ENCODE measurements at regions not wholly inside any gene's neighbourhood (a gene's known extent, or its start where the extent isn't known, plus 50 kb on each side); places are given as distances from the start of the nearest gene placed in this dataset.

- TF ChIP-seq KAT7 (CRISPR knock-in tag; IDR thresholded peaks at IDR 0.05; ENCODE audit: borderline replicate concordance), result no peak
- no peak for TF ChIP-seq E2F4 (CRISPR knock-in tag; IDR thresholded peaks at IDR 0.05; ENCODE audit: borderline replicate concordance, low read depth)
- TF ChIP-seq AR (CRISPR knock-in tag; IDR thresholded peaks at IDR 0.05), result no peak
- no peak for TF ChIP-seq ZNF671 (CRISPR knock-in tag; IDR thresholded peaks at IDR 0.05)
- TF ChIP-seq ZNF121 (CRISPR knock-in tag; IDR thresholded peaks at IDR 0.05), result no peak
- no peak for TF ChIP-seq MYBL2 (CRISPR knock-in tag; IDR thresholded peaks at IDR 0.05)
- TF ChIP-seq TEAD1 (CRISPR knock-in tag; IDR thresholded peaks at IDR 0.05), result no peak
- TF ChIP-seq CREB1 (CRISPR knock-in tag; IDR thresholded peaks at IDR 0.05), result no peak
- no peak for TF ChIP-seq NFE2L1 (CRISPR knock-in tag; IDR thresholded peaks at IDR 0.05)
- no peak for TF ChIP-seq E2F1 (CRISPR knock-in tag; IDR thresholded peaks at IDR 0.05)
- no peak for TF ChIP-seq STAT6 (CRISPR knock-in tag; conservative IDR thresholded peaks at IDR 0.05; ENCODE audit: low read depth)
Measured at GRCh38 chr13:65631078-65631477, 1599.1 kb downstream of the PCDH9 start (continued).

- CTCF ChIA-PET, result no interaction called here
- no peaks in the 10 kb centered on the region for H3K27me3 Mint-ChIP-seq (ENCODE audit: low read depth)
- H3K4me1 Mint-ChIP-seq, result no peaks in the 10 kb centered on the region
- H3K4me3 Mint-ChIP-seq, result no peak overlapping the region
- no peaks in the 10 kb centered on the region for H3K9me3 Mint-ChIP-seq
- POLR2A ChIA-PET, result no interaction called here
- no peak overlapping the region for H3K27ac Mint-ChIP-seq
- H3K36me3 Mint-ChIP-seq, result no peaks in the 10 kb centered on the region
- no peak for ATAC-seq
- no peak for DNase-seq (ENCODE audit: low spot score)
- no peak for TF ChIP-seq ZNF671 (CRISPR knock-in tag; IDR thresholded peaks at IDR 0.05)
- TF ChIP-seq FOXP4 (CRISPR knock-in tag; IDR thresholded peaks at IDR 0.05), result no peak
- TF ChIP-seq TCF7 (CRISPR knock-in tag; IDR thresholded peaks at IDR 0.05; ENCODE audit: low read depth), result no peak
- TF ChIP-seq E2F1 (CRISPR knock-in tag; IDR thresholded peaks at IDR 0.05), result no peak
- TF ChIP-seq ZNF232 (CRISPR knock-in tag; IDR thresholded peaks at IDR 0.05), result no peak
- no peak for TF ChIP-seq ATF1 (CRISPR knock-in tag; IDR thresholded peaks at IDR 0.05)
- TF ChIP-seq TEAD1 (CRISPR knock-in tag; IDR thresholded peaks at IDR 0.05), result no peak
- TF ChIP-seq NFYB (CRISPR knock-in tag; conservative IDR thresholded peaks at IDR 0.05; ENCODE audit: low read depth), result no peak
- TF ChIP-seq RORB (CRISPR knock-in tag; IDR thresholded peaks at IDR 0.05), result no peak
- TF ChIP-seq ATF2 (CRISPR knock-in tag; IDR thresholded peaks at IDR 0.05; ENCODE audit: borderline replicate concordance, low read depth), result no peak
- TF ChIP-seq ZNF423 (CRISPR knock-in tag; IDR thresholded peaks at IDR 0.05), result no peak
- TF ChIP-seq GRHL2 (CRISPR knock-in tag; IDR thresholded peaks at IDR 0.05; ENCODE audit: insufficient replicate concordance, severe bottlenecking), result no peak
Measured at GRCh38 chr13:65629926-65630325, 1600.2 kb downstream of the PCDH9 start.
